ENCODE measurements at regions not wholly inside any gene's neighbourhood (a gene's known extent, or its start where the extent isn't known, plus 50 kb on each side); places are given as distances from the start of the nearest gene placed in this dataset.
A peak's percentile ranks its signal among the peaks of the same experiment; 100 is the strongest.

- DNase-seq: no peak
Measured at GRCh38 chr5:142432369-142432863, 107.6 kb upstream of the SPRY4 start.

- no peak for DNase-seq
Measured at GRCh38 chr5:142428773-142429473, 104.1 kb upstream of the SPRY4 start.

- DNase-seq: no peak
Measured at GRCh38 chr5:142428036-142428772, 103.4 kb upstream of the SPRY4 start.

GRCh38 chr5:142427529-142427928, 102.7 kb upstream of the SPRY4 start:
- DNase-seq: no peak

- no peak for DNase-seq
Measured at GRCh38 chr5:142427015-142427364, 102.2 kb upstream of the SPRY4 start.

GRCh38 chr5:142426129-142427014, 101.6 kb upstream of the SPRY4 start:
- DNase-seq: no peak

GRCh38 chr5:142425286-142426065, 100.7 kb upstream of the SPRY4 start:
- DNase-seq: no peak

GRCh38 chr5:142422429-142422828, 97.6 kb upstream of the SPRY4 start:
- DNase-seq: no peak

- no peak for DNase-seq
Measured at GRCh38 chr5:142421621-142422397, 97.0 kb upstream of the SPRY4 start.

GRCh38 chr5:142421228-142421617, 96.4 kb upstream of the SPRY4 start:
- peak; percentile 59 for DNase-seq

GRCh38 chr5:142420561-142421227, 95.9 kb upstream of the SPRY4 start:
- DNase-seq: peak; percentile 84

GRCh38 chr5:142412581-142412980, 87.8 kb upstream of the SPRY4 start:
- no peak for DNase-seq

GRCh38 chr5:142411656-142412425, 87.0 kb upstream of the SPRY4 start:
- no peak for DNase-seq

- no peak for DNase-seq
Measured at GRCh38 chr5:142411103-142411502, 86.3 kb upstream of the SPRY4 start.

GRCh38 chr5:142408981-142409481, 84.2 kb upstream of the SPRY4 start:
- DNase-seq: no peak

- DNase-seq: no peak
Measured at GRCh38 chr5:142408536-142408935, 83.7 kb upstream of the SPRY4 start.

GRCh38 chr5:142405814-142406395, 81.1 kb upstream of the SPRY4 start:
- DNase-seq: no peak

- DNase-seq: no peak
Measured at GRCh38 chr5:142405023-142405422, 80.2 kb upstream of the SPRY4 start.

- DNase-seq: no peak
Measured at GRCh38 chr5:142404046-142404477, 79.2 kb upstream of the SPRY4 start.

- no peak for DNase-seq
Measured at GRCh38 chr5:142403583-142403982, 78.8 kb upstream of the SPRY4 start.

Data from DMS 273 treated with DMSO at 0.1 percent for 48 hours (cell line).